Kidney (tissue), 13 donors: ENCODE measurements at regions not wholly inside any gene's neighbourhood (a gene's known extent, or its start where the extent isn't known, plus 50 kb on each side); places are given as distances from the start of the nearest gene placed in this dataset.

Experiments
- DNase-seq, 5 donors: peaks; one replicate each; pipeline ENCODE4 v3.0.0-alpha.2; 2013 to 2020
- FAIRE-seq: peaks from 2 replicates; lab custom pipeline; 2012; peaks lifted over from hg19 to GRCh38; lab: Jason Lieb, UNC
- H3K27ac ChIP-seq, 2 donors: one replicate each; pipeline ENCODE4 v1.7.0; 2013; ENCODE audit warnings: low read depth in 2 of 2, low read length in 2 of 2, inconsistent platforms in 1 of 2
- H3K27me3 ChIP-seq: one replicate; pipeline ENCODE4 v1.7.1; 2013; ENCODE audit warnings: low read length, inconsistent platforms; ENCODE audit not compliant: control insufficient read depth, insufficient read depth
- H3K36me3 ChIP-seq, 3 donors: one replicate each; pipeline versions ENCODE4 v1.7.0 to v1.7.1; 2013; ENCODE audit warnings: low read length in 3 of 3, control low read depth in 1 of 3, inconsistent platforms in 1 of 3; ENCODE audit not compliant: insufficient read depth in 3 of 3, control insufficient read depth in 2 of 3
- H3K4me1 ChIP-seq, 3 donors: one replicate each; pipeline versions ENCODE4 v1.7.0 to v1.7.1; 2013; ENCODE audit warnings: low read length in 3 of 3, inconsistent platforms in 1 of 3, low read depth in 1 of 3; ENCODE audit not compliant: control insufficient read depth in 2 of 3, insufficient read depth in 2 of 3
- H3K4me3 ChIP-seq, 3 donors: one replicate each; pipeline versions ENCODE4 v1.7.0 to v1.8.1; 2013; ENCODE audit warnings: low read length in 3 of 3, control low read depth in 1 of 3, inconsistent platforms in 1 of 3
- H3K9ac ChIP-seq, 3 donors: one replicate each; pipeline versions ENCODE4 v1.7.0 to v1.7.1; 2013; ENCODE audit warnings: low read length in 3 of 3, control low read depth in 1 of 3, inconsistent platforms in 1 of 3
- H3K9me3 ChIP-seq, 3 donors: one replicate each; pipeline versions ENCODE4 v1.7.0 to v1.7.1; 2013; ENCODE audit warnings: low read length in 3 of 3, control low read depth in 1 of 3, inconsistent platforms in 1 of 3; ENCODE audit not compliant: control insufficient read depth in 2 of 3, insufficient read depth in 1 of 3
- intact Hi-C: fragments of 100-400 bp; cut with DNase I; formaldehyde crosslinking; loops from one replicate; pipeline ENCODE4 v1.11.1; 2022
- TF ChIP-seq, protein P1 (sequence below): IDR thresholded peaks from 3 replicates; pipeline ENCODE4 v1.5.1; 2012; ENCODE audit warnings: mild to moderate bottlenecking, moderate library complexity, borderline replicate concordance; ENCODE audit not compliant: insufficient read depth; ENCODE audit errors: extremely low read depth
- donor health status: control.
- donor health status: control.
- donor health status: control.
- donor health status: control.
- donor health status: control.
- donor health status: DM: yes; HTN: yes; CAD: no.
- donor health status: Normal renal cell carcinoma (clear cell type).

DNA sequence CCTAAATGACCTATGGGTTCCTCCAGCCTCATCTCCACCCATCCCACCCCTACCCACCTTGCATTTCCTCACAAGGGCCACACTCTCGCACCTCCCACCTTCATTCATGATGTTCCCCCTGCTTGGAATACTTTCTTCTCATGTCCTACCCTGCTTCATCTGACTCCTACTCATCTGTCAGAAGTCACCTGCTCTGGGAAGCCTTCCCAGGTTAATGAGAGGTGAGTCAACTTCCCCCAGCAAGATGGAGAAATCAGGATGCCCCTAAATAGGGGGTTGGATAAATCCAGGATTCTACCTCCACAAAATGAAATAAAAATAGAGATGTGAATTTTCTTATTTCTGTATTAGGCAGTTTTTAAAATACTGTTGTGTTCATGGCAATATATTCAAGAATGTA is 51.0 kb upstream of the WSB1 start:
- DNase-seq: no peak
- no peak overlapping the region for H3K27ac ChIP-seq

GRCh38 chr17:27244011-27244410 is 49.9 kb upstream of the WSB1 start:
- no peak for DNase-seq
- H3K9me3 ChIP-seq: no peaks in the 10 kb centered on the region
- no peak overlapping the region for H3K4me3 ChIP-seq
- no peak for FAIRE-seq
- TF ChIP-seq, protein P1, sequence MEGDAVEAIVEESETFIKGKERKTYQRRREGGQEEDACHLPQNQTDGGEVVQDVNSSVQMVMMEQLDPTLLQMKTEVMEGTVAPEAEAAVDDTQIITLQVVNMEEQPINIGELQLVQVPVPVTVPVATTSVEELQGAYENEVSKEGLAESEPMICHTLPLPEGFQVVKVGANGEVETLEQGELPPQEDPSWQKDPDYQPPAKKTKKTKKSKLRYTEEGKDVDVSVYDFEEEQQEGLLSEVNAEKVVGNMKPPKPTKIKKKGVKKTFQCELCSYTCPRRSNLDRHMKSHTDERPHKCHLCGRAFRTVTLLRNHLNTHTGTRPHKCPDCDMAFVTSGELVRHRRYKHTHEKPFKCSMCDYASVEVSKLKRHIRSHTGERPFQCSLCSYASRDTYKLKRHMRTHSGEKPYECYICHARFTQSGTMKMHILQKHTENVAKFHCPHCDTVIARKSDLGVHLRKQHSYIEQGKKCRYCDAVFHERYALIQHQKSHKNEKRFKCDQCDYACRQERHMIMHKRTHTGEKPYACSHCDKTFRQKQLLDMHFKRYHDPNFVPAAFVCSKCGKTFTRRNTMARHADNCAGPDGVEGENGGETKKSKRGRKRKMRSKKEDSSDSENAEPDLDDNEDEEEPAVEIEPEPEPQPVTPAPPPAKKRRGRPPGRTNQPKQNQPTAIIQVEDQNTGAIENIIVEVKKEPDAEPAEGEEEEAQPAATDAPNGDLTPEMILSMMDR: no peak
- H3K27ac ChIP-seq: peak overlapping the region in 1 of 2 donors; percentile 92
- no peak overlapping the region for H3K9ac ChIP-seq
- H3K4me1 ChIP-seq: peaks cover 0 to 14% (median 0%) of the 10 kb centered on the region in 3 donors
- no peaks in the 10 kb centered on the region for H3K27me3 ChIP-seq
- intact Hi-C loops: no loop called here
- no peaks in the 10 kb centered on the region for H3K36me3 ChIP-seq

More for the DNA sequence above, 51.0 kb upstream of the WSB1 start:
- Histone ChIP-seq H3K9me3 (no peaks in the 10 kb centered on the region), H3K4me3 (no peak overlapping the region), H3K36me3 (no peaks in the 10 kb centered on the region), H3K4me1 (peaks cover 0 to 14% (median 0%) of the 10 kb centered on the region in 3 donors), H3K27me3 (no peaks in the 10 kb centered on the region), H3K9ac (no peak overlapping the region)
- intact Hi-C loops: no loop called here
- TF ChIP-seq, protein P1: no peak
- FAIRE-seq: no peak
